Panc1 (cell line): ENCODE measurements at regions not wholly inside any gene's neighbourhood (a gene's known extent, or its start where the extent isn't known, plus 50 kb on each side); places are given as distances from the start of the nearest gene placed in this dataset.

Experiments
- POLR2AphosphoS5 ChIP-seq: IDR thresholded peaks from 2 replicates; pipeline ENCODE4 v1.6.1; 2012; ENCODE audit warnings: mild to moderate bottlenecking, low read depth, low read length, moderate library complexity
- SIN3A ChIP-seq: IDR thresholded peaks from 2 replicates; pipeline ENCODE4 v1.6.1; 2012; ENCODE audit warnings: low read depth, mild to moderate bottlenecking, low read length, moderate library complexity, borderline replicate concordance; ENCODE audit not compliant: insufficient read depth

DNA sequence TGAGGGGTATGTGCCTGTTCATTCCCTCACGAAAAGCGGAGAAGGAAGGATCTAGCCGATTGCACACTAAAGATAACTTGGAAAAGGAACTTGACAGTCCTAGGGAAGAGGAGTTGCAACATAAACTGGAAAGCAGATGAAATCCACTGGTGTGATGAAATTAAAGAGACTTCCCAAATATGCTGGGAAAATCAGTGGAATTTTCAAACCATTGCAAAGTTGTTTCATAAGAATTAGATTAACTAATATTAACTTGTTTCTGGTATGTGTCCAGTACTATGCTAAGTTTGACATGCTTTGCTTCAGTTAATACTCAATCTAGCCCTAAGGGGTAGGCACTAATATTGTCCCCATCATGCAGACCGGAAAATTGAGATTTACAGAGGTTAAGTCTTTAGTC is 222.7 kb downstream of the IKZF2 start:
- TF ChIP-seq POLR2AphosphoS5 (no peak), SIN3A (no peak)
